ENCODE measurements at regions not wholly inside any gene's neighbourhood (a gene's known extent, or its start where the extent isn't known, plus 50 kb on each side); places are given as distances from the start of the nearest gene placed in this dataset.
"Not testable (repeated sequence)": the region's sequence is repeated elsewhere in the genome, so short reads cannot be mapped to it uniquely, and the experiment has no call there.

- TF ChIP-seq ZNF263 (CRISPR knock-in tag; IDR thresholded peaks at IDR 0.05; ENCODE audit: low read depth) = no peak
- no peak for TF ChIP-seq CREM (CRISPR knock-in tag; IDR thresholded peaks at IDR 0.05)
- no peak for TF ChIP-seq OVOL2 (CRISPR knock-in tag; IDR thresholded peaks at IDR 0.05; ENCODE audit: borderline replicate concordance)
- TF ChIP-seq ELF4 (CRISPR knock-in tag; IDR thresholded peaks at IDR 0.05; ENCODE audit: low read depth) = no peak
Observed at GRCh38 chr12:124673801-124674617, 106.6 kb upstream of the NCOR2 start (continued).

- H3K27ac Mint-ChIP-seq; H3K4me1 Mint-ChIP-seq; POLR2A ChIA-PET; H3K27me3 Mint-ChIP-seq (ENCODE audit: low read depth); DNase-seq (ENCODE audit: low spot score); H3K4me3 Mint-ChIP-seq; ATAC-seq; H3K36me3 Mint-ChIP-seq; CTCF ChIA-PET: not testable (repeated sequence)
- peaks cover 18% of the 10 kb centered on the region for H3K9me3 Mint-ChIP-seq
Observed at GRCh38 chr12:124669271-124669721, 101.9 kb upstream of the NCOR2 start.

DNA sequence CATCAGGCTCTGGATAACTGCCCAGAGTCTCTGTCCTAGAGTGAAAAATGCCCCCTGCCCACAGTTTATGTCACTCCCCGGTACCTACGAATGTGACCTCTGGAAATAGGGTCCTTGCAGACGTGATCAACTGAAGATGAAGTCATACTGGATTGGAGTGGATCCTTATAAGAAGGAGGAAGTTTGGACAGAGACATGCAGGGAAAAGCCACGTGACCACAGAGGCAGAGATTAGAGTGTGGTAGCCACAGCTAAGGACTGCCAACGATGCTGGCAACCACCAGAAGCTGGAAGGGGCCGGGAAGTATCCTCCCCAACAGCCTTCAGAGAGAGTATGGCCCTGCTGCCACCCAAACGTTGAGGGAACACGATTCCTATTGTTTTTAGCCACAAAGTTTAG lies 101.2 kb upstream of the NCOR2 start:
- POLR2A ChIA-PET = no interaction called here

More for the DNA sequence above, 101.2 kb upstream of the NCOR2 start:
- H3K4me1 Mint-ChIP-seq = no peaks in the 10 kb centered on the region
- CTCF ChIA-PET = no interaction called here
- no peaks in the 10 kb centered on the region for H3K36me3 Mint-ChIP-seq
- no peak for TF ChIP-seq FOXK1 (CRISPR knock-in tag; IDR thresholded peaks at IDR 0.05)
- TF ChIP-seq PRRX2 (CRISPR knock-in tag; IDR thresholded peaks at IDR 0.05) = no peak
- no peak for TF ChIP-seq ZNF121 (CRISPR knock-in tag; IDR thresholded peaks at IDR 0.05)
- TF ChIP-seq, protein P1, sequence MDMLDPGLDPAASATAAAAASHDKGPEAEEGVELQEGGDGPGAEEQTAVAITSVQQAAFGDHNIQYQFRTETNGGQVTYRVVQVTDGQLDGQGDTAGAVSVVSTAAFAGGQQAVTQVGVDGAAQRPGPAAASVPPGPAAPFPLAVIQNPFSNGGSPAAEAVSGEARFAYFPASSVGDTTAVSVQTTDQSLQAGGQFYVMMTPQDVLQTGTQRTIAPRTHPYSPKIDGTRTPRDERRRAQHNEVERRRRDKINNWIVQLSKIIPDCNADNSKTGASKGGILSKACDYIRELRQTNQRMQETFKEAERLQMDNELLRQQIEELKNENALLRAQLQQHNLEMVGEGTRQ (CRISPR knock-in tag; IDR thresholded peaks at IDR 0.05) = no peak
- no peak for TF ChIP-seq ZNF423 (CRISPR knock-in tag; IDR thresholded peaks at IDR 0.05)
- TF ChIP-seq ZNF232 (CRISPR knock-in tag; IDR thresholded peaks at IDR 0.05) = no peak
- TF ChIP-seq IRF2 (CRISPR knock-in tag; IDR thresholded peaks at IDR 0.05; ENCODE audit: borderline replicate concordance, low read depth) = no peak
- TF ChIP-seq HMGA2 (CRISPR knock-in tag; IDR thresholded peaks at IDR 0.05) = no peak
- no peak for TF ChIP-seq FOXP1 (CRISPR knock-in tag; IDR thresholded peaks at IDR 0.05; ENCODE audit: borderline replicate concordance)
- no peak for TF ChIP-seq JUN (CRISPR knock-in tag; IDR thresholded peaks at IDR 0.05)
- TF ChIP-seq ZMAT4 (CRISPR knock-in tag; IDR thresholded peaks at IDR 0.05) = no peak
- no peak for TF ChIP-seq CDX4 (CRISPR knock-in tag; IDR thresholded peaks at IDR 0.05; ENCODE audit: borderline replicate concordance)
- TF ChIP-seq TCF7 (CRISPR knock-in tag; IDR thresholded peaks at IDR 0.05; ENCODE audit: low read depth) = no peak
- no peak for TF ChIP-seq ETV6 (CRISPR knock-in tag; IDR thresholded peaks at IDR 0.05)
- TF ChIP-seq ARID4B (CRISPR knock-in tag; IDR thresholded peaks at IDR 0.05; ENCODE audit: borderline replicate concordance) = no peak
- TF ChIP-seq, protein P2, sequence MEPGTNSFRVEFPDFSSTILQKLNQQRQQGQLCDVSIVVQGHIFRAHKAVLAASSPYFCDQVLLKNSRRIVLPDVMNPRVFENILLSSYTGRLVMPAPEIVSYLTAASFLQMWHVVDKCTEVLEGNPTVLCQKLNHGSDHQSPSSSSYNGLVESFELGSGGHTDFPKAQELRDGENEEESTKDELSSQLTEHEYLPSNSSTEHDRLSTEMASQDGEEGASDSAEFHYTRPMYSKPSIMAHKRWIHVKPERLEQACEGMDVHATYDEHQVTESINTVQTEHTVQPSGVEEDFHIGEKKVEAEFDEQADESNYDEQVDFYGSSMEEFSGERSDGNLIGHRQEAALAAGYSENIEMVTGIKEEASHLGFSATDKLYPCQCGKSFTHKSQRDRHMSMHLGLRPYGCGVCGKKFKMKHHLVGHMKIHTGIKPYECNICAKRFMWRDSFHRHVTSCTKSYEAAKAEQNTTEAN (CRISPR knock-in tag; IDR thresholded peaks at IDR 0.05) = no peak
- TF ChIP-seq ZNF138 (CRISPR knock-in tag; conservative IDR thresholded peaks at IDR 0.05) = no peak
- TF ChIP-seq ZNF396 (CRISPR knock-in tag; IDR thresholded peaks at IDR 0.05; ENCODE audit: borderline replicate concordance) = no peak
- no peak for TF ChIP-seq NFATC4 (CRISPR knock-in tag; IDR thresholded peaks at IDR 0.05)
- DNase-seq (ENCODE audit: low spot score) (no peak), ATAC-seq (no peak)
- no peak overlapping the region for H3K27ac Mint-ChIP-seq
- H3K9me3 Mint-ChIP-seq = peaks cover 18% of the 10 kb centered on the region
- no peaks in the 10 kb centered on the region for H3K27me3 Mint-ChIP-seq (ENCODE audit: low read depth)
- no peak overlapping the region for H3K4me3 Mint-ChIP-seq

Data from WTC11 (cell line).